Limb (tissue), 2 donors: ENCODE measurements at regions not wholly inside any gene's neighbourhood (a gene's known extent, or its start where the extent isn't known, plus 50 kb on each side); places are given as distances from the start of the nearest gene placed in this dataset.
"Not testable (repeated sequence)": the region's sequence is repeated elsewhere in the genome, so short reads cannot be mapped to it uniquely, and the experiment has no call there.

Experiments
- DNase-seq, 2 donors: peaks; one replicate each; pipeline ENCODE4 v3.0.0-alpha.2; 2016; ENCODE audit errors: extremely low spot score in 2 of 2

GRCh38 chr10:107952649-107953556, 788.4 kb upstream of the SORCS1 start:
- no peak for DNase-seq

GRCh38 chr10:107950411-107951062, 786.0 kb upstream of the SORCS1 start:
- not testable (repeated sequence) for DNase-seq

- DNase-seq = no peak
Measured at GRCh38 chr10:107942826-107943225, 778.3 kb upstream of the SORCS1 start.

GRCh38 chr10:107933076-107933475, 768.6 kb upstream of the SORCS1 start:
- DNase-seq = no peak

GRCh38 chr10:107931808-107932207, 767.3 kb upstream of the SORCS1 start:
- no peak for DNase-seq

- no peak for DNase-seq
Measured at GRCh38 chr10:107930037-107930436, 765.5 kb upstream of the SORCS1 start.

GRCh38 chr10:107924458-107924857, 760.0 kb upstream of the SORCS1 start:
- no peak for DNase-seq

- no peak for DNase-seq
Measured at GRCh38 chr10:107919626-107920235, 755.2 kb upstream of the SORCS1 start.

- DNase-seq = no peak
Measured at GRCh38 chr10:107918171-107918570, 753.7 kb upstream of the SORCS1 start.

- no peak for DNase-seq
Measured at GRCh38 chr10:107915215-107915610, 750.7 kb upstream of the SORCS1 start.

- DNase-seq = peak in 1 of 2 donors; percentile 60
Measured at GRCh38 chr10:107914450-107915214, 750.1 kb upstream of the SORCS1 start.

GRCh38 chr10:107913317-107914294, 749.1 kb upstream of the SORCS1 start:
- no peak for DNase-seq

- no peak for DNase-seq
Measured at GRCh38 chr10:107901076-107901475, 736.6 kb upstream of the SORCS1 start.

GRCh38 chr10:107900131-107900530, 735.6 kb upstream of the SORCS1 start:
- no peak for DNase-seq

GRCh38 chr10:107899502-107900062, 735.1 kb upstream of the SORCS1 start:
- no peak for DNase-seq

- no peak for DNase-seq
Measured at GRCh38 chr10:107899075-107899474, 734.6 kb upstream of the SORCS1 start.

- DNase-seq = no peak
Measured at GRCh38 chr10:107898392-107898791, 733.9 kb upstream of the SORCS1 start.

- DNase-seq = no peak
Measured at GRCh38 chr10:107894516-107894915, 730.0 kb upstream of the SORCS1 start.

GRCh38 chr10:107889105-107889504, 724.6 kb upstream of the SORCS1 start:
- DNase-seq = no peak

GRCh38 chr10:107880185-107880584, 715.7 kb upstream of the SORCS1 start:
- DNase-seq = no peak
